ENCODE measurements at regions not wholly inside any gene's neighbourhood (a gene's known extent, or its start where the extent isn't known, plus 50 kb on each side); places are given as distances from the start of the nearest gene placed in this dataset.

DNA sequence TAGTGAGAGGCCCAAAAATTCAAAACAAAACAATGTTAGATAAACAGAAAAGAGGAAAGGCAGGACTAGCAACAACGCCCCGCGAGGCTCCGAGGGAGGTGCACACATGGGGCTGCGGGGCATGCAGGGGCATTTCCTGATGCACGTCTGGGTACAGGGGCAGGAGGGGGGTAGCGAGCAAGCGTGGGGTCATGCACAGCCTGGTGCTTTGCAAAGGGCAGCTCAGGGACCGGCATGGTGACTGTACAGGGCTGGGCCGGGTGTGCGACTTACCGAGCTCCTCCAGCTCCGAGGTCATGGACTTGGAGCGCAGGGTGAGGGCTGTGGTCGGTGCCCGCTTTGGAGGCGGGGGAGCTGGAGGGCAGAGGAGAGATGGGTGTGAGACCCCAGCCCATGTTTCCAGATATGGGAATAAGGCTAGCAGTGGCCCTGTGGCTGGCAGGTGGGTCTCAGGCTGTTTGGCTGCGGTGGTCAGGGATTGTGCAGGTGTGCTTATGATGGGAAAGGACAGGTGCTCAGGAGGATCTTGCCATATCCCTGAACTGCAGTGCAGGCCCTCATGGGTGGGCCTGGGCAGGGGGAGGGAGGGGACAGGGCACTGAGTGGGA, 103.7 kb downstream of the CTTN start:
- peak; percentile 17 for DNase-seq

GRCh38 chr11:70502677-70503467, 104.5 kb downstream of the CTTN start:
- DNase-seq = peak; percentile 93

DNA sequence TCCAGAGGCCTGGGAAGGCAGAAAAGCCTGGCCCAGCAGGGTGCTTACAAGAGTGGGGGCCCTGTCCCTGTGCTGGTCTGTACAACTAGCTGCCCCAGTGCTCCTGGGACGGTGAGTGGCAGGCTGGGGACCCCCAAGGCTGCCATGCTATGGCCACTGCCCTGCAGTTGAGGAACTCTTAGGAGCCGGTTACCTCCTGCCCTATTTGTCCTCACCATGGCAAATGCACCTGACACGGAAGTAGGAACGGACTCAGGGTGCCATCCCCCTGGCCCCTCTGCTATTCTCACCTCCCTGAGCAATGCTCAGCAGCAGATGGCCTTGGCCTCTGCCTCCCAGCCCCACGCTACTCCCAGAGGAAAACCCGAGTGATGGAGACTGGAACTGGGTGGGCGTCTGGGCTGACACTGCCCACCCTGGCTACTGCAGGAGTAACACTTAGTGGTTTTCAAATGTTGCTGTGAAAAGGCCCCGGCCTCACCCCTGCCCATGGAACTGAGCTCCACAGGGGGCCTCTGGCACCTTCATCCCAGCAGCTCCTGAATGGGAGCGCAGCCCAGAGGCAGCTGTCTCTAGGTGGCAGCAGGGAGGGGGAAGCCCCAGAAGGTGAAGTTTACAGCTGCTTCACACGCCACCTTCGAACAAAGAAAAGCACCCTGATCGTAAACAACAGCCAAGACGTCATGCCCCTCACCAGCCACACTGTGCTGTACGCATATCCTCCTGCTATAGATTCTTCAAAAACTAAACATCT, 105.3 kb downstream of the CTTN start:
- DNase-seq = peak; percentile 80

DNA sequence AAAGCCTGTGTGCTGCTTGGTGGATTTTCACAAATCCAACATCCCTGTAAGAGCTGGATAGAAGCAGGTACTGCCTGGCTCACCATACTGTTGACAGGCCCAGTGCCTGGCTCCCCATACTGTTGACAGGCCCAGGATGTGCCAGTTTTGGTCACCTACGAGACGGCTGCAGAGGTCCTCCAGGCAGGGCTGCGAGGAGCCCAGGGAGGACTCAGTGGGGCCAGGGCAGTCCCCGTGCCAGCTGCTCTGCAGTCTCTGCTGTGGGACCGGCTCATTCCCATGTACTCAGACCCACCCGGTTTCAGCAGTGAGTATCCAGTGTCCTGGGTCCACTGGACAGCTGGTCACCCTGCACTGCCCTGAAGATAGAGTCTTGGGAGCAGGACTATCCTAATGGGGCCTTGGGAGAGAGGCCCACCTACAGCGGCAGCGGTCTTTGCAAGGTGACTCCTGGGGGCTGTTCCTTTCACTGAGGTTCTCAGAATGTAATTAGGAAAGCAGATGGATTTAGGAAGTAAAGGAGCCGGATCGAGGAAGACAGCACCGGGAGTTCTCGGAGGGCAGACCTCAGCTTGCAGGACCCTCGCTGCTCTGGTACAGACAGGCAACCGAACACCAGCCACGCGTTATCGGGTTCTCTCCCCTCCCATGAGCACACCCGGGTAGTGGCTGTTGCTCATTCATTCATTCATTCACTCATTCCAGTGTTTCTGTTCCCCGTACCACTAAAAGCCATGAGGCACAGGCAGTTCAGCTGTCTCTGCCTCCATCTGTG, 106.1 kb downstream of the CTTN start:
- DNase-seq = no peak

DNA sequence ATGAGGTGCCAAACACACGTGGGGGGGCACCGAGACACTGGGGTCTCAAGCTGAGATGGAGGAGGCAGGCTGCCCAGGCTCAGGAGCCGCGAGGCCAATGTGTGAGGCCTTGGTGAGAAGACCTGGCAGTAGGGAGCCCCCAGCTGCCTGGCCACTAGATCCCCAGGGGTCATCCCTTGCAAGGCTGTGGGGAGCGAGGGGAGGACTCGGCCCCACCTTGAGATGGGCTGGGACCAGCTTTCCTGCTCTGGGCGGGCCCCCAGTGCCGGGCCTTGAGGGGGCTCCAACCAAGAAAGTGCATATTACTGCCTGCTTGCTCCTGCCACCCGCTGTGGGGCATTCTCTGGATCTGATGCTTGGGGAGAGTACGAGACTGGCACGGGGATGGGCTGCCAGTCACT, 107.0 kb downstream of the CTTN start:
- DNase-seq = no peak

DNA sequence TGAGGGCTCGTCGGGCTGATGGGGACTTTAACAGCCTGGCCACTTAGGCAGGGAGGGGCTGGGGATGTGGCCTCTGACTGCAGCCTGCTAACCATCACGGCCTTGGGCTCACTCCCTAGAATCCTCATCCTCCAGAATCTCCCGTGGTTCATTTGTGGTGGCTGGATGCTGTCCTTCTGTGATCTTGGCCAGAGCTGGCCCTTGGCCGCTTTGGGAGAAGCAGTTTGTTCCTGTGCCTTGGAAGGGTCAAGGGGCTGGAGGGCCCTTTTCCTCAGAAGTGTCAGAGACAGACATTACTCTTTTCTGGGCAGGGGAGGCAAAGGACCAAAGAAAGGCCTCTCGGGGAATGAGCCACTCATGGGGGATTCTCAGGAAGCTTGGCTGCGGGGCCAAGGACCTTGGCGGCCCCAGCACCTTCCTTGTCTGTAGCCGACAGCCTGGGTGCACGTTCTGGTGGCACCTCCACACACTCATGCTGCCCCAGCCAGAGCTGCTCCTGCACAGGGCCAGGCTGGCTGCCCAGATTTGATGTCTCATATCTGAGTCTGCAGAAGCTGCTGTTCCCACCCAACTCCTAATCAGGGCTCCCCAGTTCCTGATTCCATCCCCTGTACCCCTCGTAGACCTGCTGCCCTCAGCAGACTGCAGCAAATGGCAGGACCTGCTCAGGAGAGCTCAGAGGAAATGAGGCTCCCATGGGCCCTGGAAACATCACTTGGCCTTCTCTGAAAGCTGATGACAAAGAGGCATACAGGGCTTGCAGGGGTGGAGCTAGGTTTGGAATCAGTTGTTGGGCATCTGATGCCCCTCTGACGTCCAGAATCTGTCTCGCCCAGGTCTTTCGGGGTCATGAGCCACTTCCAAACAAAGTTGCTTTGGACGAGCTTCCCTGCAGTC, 107.7 kb downstream of the CTTN start:
- no peak for DNase-seq

DNA sequence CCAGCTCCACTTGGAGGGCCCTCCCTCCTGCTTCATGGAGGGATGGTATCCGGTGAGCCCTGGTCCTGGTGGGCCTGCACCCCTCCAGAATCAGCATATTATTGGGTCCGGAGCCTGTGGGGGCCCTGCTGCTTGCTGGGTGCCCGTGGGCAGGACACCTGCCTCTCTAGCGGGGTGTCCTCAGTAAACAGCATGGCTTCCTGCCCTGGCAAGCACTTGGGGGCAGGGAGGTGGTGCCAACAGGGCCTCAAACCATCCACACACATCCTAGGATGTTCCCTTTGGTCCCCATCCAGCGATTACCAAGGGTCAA, 108.3 kb downstream of the CTTN start:
- DNase-seq = no peak

DNA sequence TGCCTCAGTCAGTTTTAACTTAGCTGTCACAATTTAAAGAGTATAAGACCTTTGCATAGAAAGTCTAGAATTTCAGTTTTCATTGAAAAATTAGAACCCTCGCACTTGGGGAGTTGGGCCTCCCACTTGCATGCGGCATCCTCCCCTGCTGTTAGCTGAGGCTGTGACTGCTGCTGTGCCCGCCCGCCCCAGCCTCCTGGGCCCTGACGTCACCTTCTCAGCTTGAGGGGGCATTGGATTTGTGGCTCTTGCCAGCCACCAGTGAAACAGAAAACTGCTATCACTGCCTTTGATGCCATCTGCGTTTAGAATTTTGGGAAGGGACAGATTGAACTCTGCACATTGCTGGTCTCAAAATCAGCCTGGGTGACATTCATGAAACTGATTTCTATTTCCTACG, 108.7 kb downstream of the CTTN start:
- no peak for DNase-seq

DNA sequence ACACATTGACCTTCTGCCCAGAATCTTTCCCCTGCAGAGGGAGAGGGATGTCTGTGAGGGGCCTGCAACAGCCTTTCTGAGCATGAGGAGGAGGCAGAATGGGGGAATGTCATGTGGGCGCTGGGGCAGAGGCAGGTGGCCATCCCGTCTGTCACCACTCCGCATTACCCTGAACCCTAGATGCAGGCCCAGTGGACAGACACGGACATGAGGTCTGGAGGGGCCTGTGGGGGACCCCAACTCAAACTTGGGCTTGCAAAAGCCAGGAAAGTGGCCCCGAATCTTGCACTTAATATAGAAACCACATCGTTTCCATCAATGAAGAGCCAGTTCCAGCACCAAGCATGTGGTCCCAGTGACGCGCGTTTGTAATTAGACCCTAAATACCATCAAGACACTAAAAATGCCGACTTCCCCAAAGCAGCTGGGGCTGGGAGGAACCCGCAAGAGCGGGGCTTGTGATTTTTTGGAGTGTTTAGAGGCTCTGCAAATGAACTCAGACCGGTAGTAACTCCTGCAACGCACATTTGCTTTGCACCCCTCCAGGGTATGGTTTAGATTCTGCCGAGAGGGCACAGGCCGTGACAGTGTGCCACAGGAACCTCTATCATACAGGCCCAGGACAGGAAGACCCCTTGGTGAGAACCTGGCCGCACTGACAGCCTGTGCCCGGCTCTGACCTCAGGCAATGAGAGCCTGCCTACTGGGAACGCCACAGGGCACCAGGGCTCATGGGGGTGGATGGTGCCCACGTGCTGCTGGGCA, 109.3 kb downstream of the CTTN start:
- no peak for DNase-seq

- DNase-seq = no peak
Observed at GRCh38 chr11:70508231-70508480, 109.8 kb downstream of the CTTN start.

DNA sequence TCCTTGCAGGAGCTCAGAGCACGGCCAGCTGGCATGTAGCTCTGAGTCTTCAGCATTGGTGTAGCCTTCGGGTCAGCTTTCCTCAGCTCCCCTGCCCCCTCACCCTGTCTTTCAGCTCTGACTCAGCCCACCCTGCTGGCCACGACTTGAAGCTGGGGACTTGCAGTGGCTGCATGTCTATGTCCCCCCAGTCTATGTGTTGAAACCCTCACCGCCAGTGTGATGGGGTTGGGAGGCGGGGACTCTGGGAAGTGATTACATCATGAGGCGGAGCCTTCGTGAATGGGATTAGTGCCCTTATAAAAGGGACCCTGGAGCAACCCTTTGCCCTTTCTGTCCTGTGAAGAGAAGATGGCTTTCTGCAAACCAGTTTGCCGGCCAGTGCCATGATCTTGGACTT, 111.1 kb downstream of the CTTN start:
- no peak for DNase-seq

DNA sequence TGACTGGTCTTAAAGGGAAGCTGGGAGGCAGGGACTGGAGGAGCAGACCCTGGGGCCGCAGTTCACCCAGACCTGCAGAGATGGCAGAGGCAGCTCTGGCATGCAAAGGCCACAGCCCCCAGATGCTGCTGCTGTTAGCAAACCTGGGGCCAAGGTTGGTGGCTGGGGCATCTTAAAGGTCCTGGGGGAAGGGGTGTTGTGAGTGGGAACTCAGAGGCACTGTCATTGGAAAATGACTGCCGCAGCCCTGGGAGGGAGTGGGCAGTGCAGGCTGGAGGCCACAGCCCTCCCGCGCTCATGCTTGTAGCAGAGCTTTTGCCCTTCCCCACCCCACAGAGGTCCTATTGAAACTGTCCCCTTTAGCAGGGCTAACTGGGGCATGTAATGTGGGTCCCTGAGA, 111.8 kb downstream of the CTTN start:
- no peak for DNase-seq

DNA sequence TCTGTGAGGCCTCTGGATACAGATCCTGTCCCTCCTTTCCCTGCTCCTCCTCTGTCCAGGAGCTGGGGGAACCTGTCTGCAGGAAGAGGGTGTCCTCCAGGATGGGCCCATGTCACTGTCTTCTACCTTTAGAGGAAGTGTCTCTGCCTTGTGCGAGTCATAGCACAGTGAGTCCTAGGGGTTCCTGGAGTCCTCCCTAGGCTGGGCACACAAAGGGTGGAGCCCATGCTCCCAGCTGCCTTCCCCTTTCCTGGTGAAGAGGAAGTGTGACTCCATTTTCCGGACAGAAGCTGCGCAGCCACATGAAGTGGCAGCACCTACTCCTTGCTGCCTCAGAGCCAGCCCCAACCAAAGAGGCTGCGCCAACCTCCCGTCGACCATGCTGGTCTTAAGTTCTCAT, 112.2 kb downstream of the CTTN start:
- no peak for DNase-seq

DNA sequence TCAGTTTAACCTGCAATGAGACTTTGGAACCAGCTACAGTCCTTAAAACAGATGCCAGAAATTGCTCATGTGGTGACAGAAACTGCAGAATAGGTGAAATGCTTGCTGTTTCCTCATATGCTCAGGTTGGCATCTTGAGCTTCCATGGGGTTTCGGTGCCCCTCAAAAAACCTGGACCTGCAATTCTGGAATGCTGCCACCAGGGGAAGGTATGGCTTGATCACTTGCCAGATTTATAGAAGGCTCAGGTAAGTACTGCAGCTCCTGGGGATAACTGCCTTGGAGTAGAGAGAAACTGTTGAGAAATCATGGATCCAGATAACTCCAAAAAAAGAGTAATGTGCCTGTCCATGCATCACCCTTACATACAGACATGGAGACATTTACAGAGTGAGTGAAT, 113.0 kb downstream of the CTTN start:
- no peak for DNase-seq

GRCh38 chr11:70512716-70513115, 114.4 kb downstream of the CTTN start:
- DNase-seq = no peak

GRCh38 chr11:70517203-70517602, 118.9 kb downstream of the CTTN start:
- DNase-seq = no peak

DNA sequence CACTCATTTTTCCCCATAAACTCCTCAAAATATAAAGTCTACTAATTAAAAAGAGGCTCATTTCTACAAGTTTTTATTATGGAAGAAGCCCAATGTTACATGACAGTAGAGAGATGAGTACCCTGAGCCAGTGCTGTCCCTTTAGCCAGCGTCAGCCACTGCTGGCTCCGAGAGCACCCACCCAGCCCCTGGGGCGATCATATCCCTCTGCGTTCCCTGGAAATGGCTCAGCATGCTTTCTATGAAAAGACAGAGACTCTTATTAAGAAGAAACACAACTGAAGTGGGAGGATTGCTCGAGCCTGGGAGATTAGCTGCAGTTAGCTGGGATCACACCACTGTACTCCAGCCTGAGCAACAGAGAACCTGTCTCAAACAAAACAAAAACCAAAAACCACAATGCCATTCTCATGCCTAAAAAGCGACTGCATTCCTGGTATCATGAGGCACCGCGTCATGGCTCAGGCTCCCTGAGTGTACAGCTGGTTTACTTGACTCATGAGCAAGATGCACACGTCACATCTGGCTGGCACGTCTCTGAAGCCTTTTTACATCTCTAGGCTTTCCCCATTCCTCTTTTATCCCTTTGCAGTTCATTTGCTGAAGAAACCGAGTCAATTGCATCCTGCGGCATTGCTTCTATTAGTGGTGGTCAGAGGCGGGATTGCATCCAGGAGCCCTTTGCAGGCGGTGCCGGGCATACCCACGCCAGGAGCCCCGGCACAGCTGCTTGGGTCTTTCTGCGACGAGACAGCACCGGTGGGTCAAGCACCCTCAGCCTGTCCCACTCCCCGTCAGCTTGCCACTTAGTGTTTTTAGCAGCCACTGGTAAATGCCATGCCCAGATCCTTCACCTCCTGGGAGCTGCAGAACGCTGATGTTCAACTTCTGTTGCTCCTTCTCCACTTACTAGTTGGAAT, 119.9 kb downstream of the CTTN start:
- DNase-seq = no peak

GRCh38 chr11:70519117-70519516, 120.8 kb downstream of the CTTN start:
- no peak for DNase-seq

- DNase-seq = no peak
Observed at GRCh38 chr11:70521475-70522308, 123.4 kb downstream of the CTTN start.

- DNase-seq = no peak
Observed at GRCh38 chr11:70522309-70522592, 123.9 kb downstream of the CTTN start.
